H1 (cell line): ENCODE measurements at regions not wholly inside any gene's neighbourhood (a gene's known extent, or its start where the extent isn't known, plus 50 kb on each side); places are given as distances from the start of the nearest gene placed in this dataset.

Experiments used
- CTCF ChIA-PET: fragments of 300-600 bp; sonication (Branson Sonifier 250); formaldehyde crosslinking; loops from one replicate; lab custom pipeline; 2021; ENCODE audit not compliant: partially characterized antibody; lab: Charles Lee
- POLR2A ChIA-PET: fragments of 300-600 bp; sonication (Branson Sonifier 250); formaldehyde crosslinking; loops from one replicate; lab custom pipeline; 2021; ENCODE audit warnings: inconsistent platforms; ENCODE audit not compliant: partially characterized antibody; lab: Charles Lee
- DNase-seq, 2 experiments: peaks; one replicate each; pipeline versions ENCODE4 v3.0.0 to v3.0.0-alpha.2; 2010 to 2022; ENCODE audit warnings: low spot score in 2 of 2, low read depth in 1 of 2, mixed read lengths in 1 of 2
- FAIRE-seq: peaks from 2 replicates; lab custom pipeline; 2011; peaks lifted over from hg19 to GRCh38; lab: Jason Lieb, UNC
- H2AFZ ChIP-seq: 2 replicates; pipeline ENCODE4 v1.8.1; 2012; ENCODE audit warnings: low read length, inconsistent platforms
- H2AK5ac ChIP-seq: 2 replicates; pipeline ENCODE4 v1.6.1; 2013; ENCODE audit warnings: low read depth, low read length
- H2BK120ac ChIP-seq: replicated peaks from 2 replicates; pipeline ENCODE3; 2013; ENCODE audit warnings: low read depth, low read length, inconsistent platforms
- H2BK12ac ChIP-seq: 2 replicates; pipeline ENCODE4 v1.6.1; 2013; ENCODE audit warnings: low read depth, low read length
- H2BK15ac ChIP-seq: 2 replicates; pipeline ENCODE4 v1.6.1; 2013; ENCODE audit warnings: low read length
- H2BK20ac ChIP-seq: 2 replicates; pipeline ENCODE4 v1.6.1; 2013; ENCODE audit warnings: low read length
- H2BK5ac ChIP-seq: 2 replicates; pipeline ENCODE4 v1.6.1; 2013; ENCODE audit warnings: low read depth, low read length
- H3K14ac ChIP-seq: 2 replicates; pipeline ENCODE4 v1.6.1; 2013; ENCODE audit warnings: inconsistent platforms; ENCODE audit not compliant: insufficient read length
- H3K18ac ChIP-seq: 2 replicates; pipeline ENCODE4 v1.6.1; 2013; ENCODE audit warnings: low read length; ENCODE audit errors: extremely low read depth
- H3K23ac ChIP-seq: 2 replicates; pipeline ENCODE4 v1.6.1; 2013; ENCODE audit warnings: inconsistent platforms; ENCODE audit not compliant: insufficient read length
- H3K23me2 ChIP-seq: 2 replicates; pipeline ENCODE4 v1.6.1; 2013; ENCODE audit warnings: low read depth, low read length
- H3K27ac ChIP-seq: 2 replicates; pipeline ENCODE4 v1.6.1; 2011; ENCODE audit warnings: low read depth, low read length, inconsistent platforms
- H3K27me3 ChIP-seq, 4 experiments: replicated peaks in 1 of 4; 1 replicate in 1 of 4; 2 replicates in 3 of 4; pipeline versions ENCODE4 v1.6.1 to v1.8.1; 2011 to 2013; ENCODE audit warnings: low read length in 3 of 4, mild to moderate bottlenecking in 3 of 4, inconsistent platforms in 2 of 4, mixed read lengths in 2 of 4, moderate library complexity in 1 of 4; ENCODE audit not compliant: control insufficient read depth in 3 of 4, insufficient read depth in 3 of 4; ENCODE audit errors: extremely low read depth in 1 of 4
- H3K36me3 ChIP-seq, 4 experiments: 2 replicates each; pipeline versions ENCODE4 v1.6.1 to v1.8.1; 2011 to 2013; ENCODE audit warnings: mild to moderate bottlenecking in 4 of 4, low read length in 3 of 4, moderate library complexity in 2 of 4, control low read depth in 1 of 4, inconsistent platforms in 1 of 4; ENCODE audit not compliant: insufficient read depth in 4 of 4, control insufficient read depth in 2 of 4
- H3K4ac ChIP-seq: replicated peaks from 2 replicates; pipeline ENCODE3; 2013; ENCODE audit warnings: low read length, low read depth, mixed read lengths, inconsistent platforms; ENCODE audit not compliant: insufficient read length
- H3K4me1 ChIP-seq, 4 experiments: replicated peaks in 1 of 4; 1 replicate in 1 of 4; 2 replicates in 3 of 4; pipeline versions ENCODE4 v1.6.1 to v1.8.1; 2011 to 2013; ENCODE audit warnings: low read length in 3 of 4, inconsistent platforms in 2 of 4, mixed read lengths in 1 of 4; ENCODE audit not compliant: insufficient read depth in 4 of 4, control insufficient read depth in 3 of 4
- H3K4me2 ChIP-seq, 2 experiments: 2 replicates each; pipeline versions ENCODE4 v1.6.1 to v1.8.1; 2011 to 2013; ENCODE audit warnings: low read depth in 2 of 2, low read length in 2 of 2, control low read depth in 1 of 2, inconsistent platforms in 1 of 2, mild to moderate bottlenecking in 1 of 2; ENCODE audit not compliant: insufficient read depth in 1 of 2
- H3K4me3 ChIP-seq, 4 experiments: fragments of 200-600, 300-600 bp in 1 of 4; sonication (generic), shearing (Covaris generic), sonication (Bioruptor Twin) in 1 of 4; 2 replicates each; pipeline versions ENCODE4 v1.5.1 to v1.8.1; 2011 to 2016; ENCODE audit warnings: low read length in 4 of 4, low read depth in 3 of 4, control low read depth in 2 of 4, inconsistent platforms in 2 of 4, mild to moderate bottlenecking in 2 of 4, mixed read lengths in 1 of 4, moderate library complexity in 1 of 4; ENCODE audit not compliant: insufficient read depth in 2 of 4; ENCODE audit errors: extremely low read depth in 1 of 4
- H3K56ac ChIP-seq: replicated peaks from 2 replicates; pipeline ENCODE3; 2013; ENCODE audit warnings: low read depth, mild to moderate bottlenecking, mixed read lengths, low read length, inconsistent platforms; ENCODE audit not compliant: insufficient read length
- H3K79me1 ChIP-seq: 2 replicates; pipeline ENCODE4 v1.6.1; 2013; ENCODE audit warnings: low read depth, low read length, control low read depth
- H3K79me2 ChIP-seq, 2 experiments: 2 replicates each; pipeline versions ENCODE4 v1.6.1 to v1.8.1; 2012 to 2013; ENCODE audit warnings: low read length in 2 of 2, mild to moderate bottlenecking in 2 of 2, inconsistent platforms in 1 of 2; ENCODE audit not compliant: insufficient read depth in 2 of 2, control insufficient read depth in 1 of 2
- H3K9ac ChIP-seq, 4 experiments: replicated peaks in 1 of 4; 1 replicate in 1 of 4; 2 replicates in 3 of 4; pipeline versions ENCODE4 v1.6.1 to v1.8.1; 2011 to 2013; ENCODE audit warnings: low read depth in 3 of 4, low read length in 3 of 4, control low read depth in 2 of 4, mild to moderate bottlenecking in 2 of 4, moderate library complexity in 2 of 4, inconsistent platforms in 1 of 4; ENCODE audit errors: extremely low read depth in 1 of 4
- H3K9me3 ChIP-seq, 2 experiments: 2 replicates each; pipeline versions ENCODE4 v1.6.1 to v1.8.1; 2012 to 2013; ENCODE audit warnings: mild to moderate bottlenecking in 2 of 2, moderate library complexity in 2 of 2, control low read depth in 1 of 2, inconsistent platforms in 1 of 2, low read depth in 1 of 2, low read length in 1 of 2, mixed read lengths in 1 of 2; ENCODE audit not compliant: insufficient read depth in 2 of 2
- H4K20me1 ChIP-seq, 2 experiments: replicated peaks in 1 of 2; 2 replicates each; pipeline versions ENCODE3 to v1.8.1; 2011 to 2013; ENCODE audit warnings: inconsistent platforms in 2 of 2, low read length in 2 of 2, mild to moderate bottlenecking in 1 of 2; ENCODE audit not compliant: insufficient read depth in 2 of 2, control insufficient read depth in 1 of 2
- H4K5ac ChIP-seq: 2 replicates; pipeline ENCODE4 v1.6.1; 2013; ENCODE audit warnings: low read length, low read depth, mixed read lengths, inconsistent platforms; ENCODE audit not compliant: insufficient read length
- H4K8ac ChIP-seq: 2 replicates; pipeline ENCODE4 v1.8.0; 2013; ENCODE audit warnings: mild to moderate bottlenecking, moderate library complexity, low read length, inconsistent platforms; ENCODE audit not compliant: insufficient read depth; ENCODE audit errors: extremely low read depth
- H4K91ac ChIP-seq: replicated peaks from 2 replicates; pipeline ENCODE3; 2013; ENCODE audit warnings: low read length, mixed read lengths, inconsistent platforms; ENCODE audit not compliant: insufficient read length
- CTBP2 ChIP-seq: IDR thresholded peaks from 2 replicates; pipeline ENCODE4 v1.7.0; 2011; ENCODE audit warnings: borderline replicate concordance, mild to moderate bottlenecking, moderate library complexity, mixed read lengths, low read length; ENCODE audit not compliant: insufficient read depth, insufficient read length
- MAFK ChIP-seq: IDR thresholded peaks from 2 replicates; pipeline ENCODE4 v1.6.1; 2012; ENCODE audit warnings: low read depth, mild to moderate bottlenecking, improper control_type of control experiment, low read length
- SIX5 ChIP-seq: IDR thresholded peaks from 2 replicates; pipeline ENCODE4 v1.6.1; 2011; ENCODE audit warnings: mild to moderate bottlenecking, low read depth, low read length
- TEAD4 ChIP-seq: IDR thresholded peaks from 2 replicates; pipeline ENCODE4 v1.6.1; 2012; ENCODE audit warnings: low read depth, low read length, inconsistent platforms, mixed read lengths
- WGBS, 2 experiments: shearing (Covaris generic) in 1 of 2; methylation state at CpG; one replicate each; pipeline versions ENCODE4 v1.1.6 to v1.1.7; 2013 to 2015; ENCODE audit warnings: low lambda C conversion rate in 2 of 2, mixed read lengths in 2 of 2, inconsistent platforms in 1 of 2, low coverage in 1 of 2, missing lambda C conversion rate in 1 of 2; ENCODE audit not compliant: insufficient replicate concordance in 2 of 2, insufficient coverage in 1 of 2, insufficient read length in 1 of 2; ENCODE audit errors: extremely low coverage in 1 of 2, missing lambda C conversion rate in 1 of 2; 5-methylcytosine and 5-hydroxymethylcytosine counted together

DNA sequence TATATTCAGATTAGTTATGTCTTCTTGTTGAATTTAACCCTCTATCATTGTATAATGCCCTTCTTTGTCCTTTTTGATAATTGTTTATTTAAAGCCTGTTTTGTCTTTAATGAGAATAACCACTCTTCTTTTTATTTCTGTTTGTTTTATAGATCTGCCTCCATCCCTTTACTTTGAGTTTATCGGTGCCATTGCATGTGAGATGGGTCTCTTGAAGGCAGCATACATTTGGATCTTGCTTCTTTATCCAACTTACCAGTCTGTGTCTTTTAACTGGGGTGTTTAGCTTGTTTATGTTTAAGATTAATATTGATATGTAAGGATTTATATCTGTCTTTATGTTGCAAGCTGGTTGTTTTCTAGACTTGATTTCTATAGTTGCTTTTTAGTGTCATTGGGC lies 115.8 kb downstream of the RTL3 start:
- no peak overlapping the region for H2BK15ac ChIP-seq
- no peak overlapping the region for H3K56ac ChIP-seq
- no peak for FAIRE-seq
- H4K20me1 ChIP-seq = no peaks in the 10 kb centered on the region
- TF ChIP-seq SIX5 (no peak), TEAD4 (no peak), MAFK (no peak), CTBP2 (no peak)
- H3K36me3 ChIP-seq = no peaks in the 10 kb centered on the region
- no peak overlapping the region for H3K27ac ChIP-seq
- H3K9me3 ChIP-seq = no peaks in the 10 kb centered on the region
- H3K4ac ChIP-seq = no peak overlapping the region
- H3K4me3 ChIP-seq = no peak overlapping the region
- no peaks in the 10 kb centered on the region for H3K27me3 ChIP-seq
- no peak overlapping the region for H3K9ac ChIP-seq
- no peak overlapping the region for H3K23ac ChIP-seq
- no peak overlapping the region for H3K4me2 ChIP-seq
- H3K18ac ChIP-seq = no peak overlapping the region
- no peaks in the 10 kb centered on the region for H3K79me2 ChIP-seq
- H3K23me2 ChIP-seq = no peaks in the 10 kb centered on the region
- no peak overlapping the region for H2BK5ac ChIP-seq
- no peak overlapping the region for H2BK20ac ChIP-seq
- 100% methylated on average over 1 of the region's 1 CpG; no CpG with 5 or more reads in 1 of the 2 experiments for WGBS, 2 experiments
- no peaks in the 10 kb centered on the region for H3K79me1 ChIP-seq
- no peaks in the 10 kb centered on the region for H3K4me1 ChIP-seq
- H2BK120ac ChIP-seq = no peak overlapping the region
- H3K14ac ChIP-seq = no peak overlapping the region
- CTCF ChIA-PET = no interaction called here
- no peak overlapping the region for H4K91ac ChIP-seq
- no peak overlapping the region for H2BK12ac ChIP-seq
- no peak overlapping the region for H2AK5ac ChIP-seq
- no peak overlapping the region for H4K8ac ChIP-seq
- no peak for DNase-seq
- no peak overlapping the region for H2AFZ ChIP-seq
- no peak overlapping the region for H4K5ac ChIP-seq
- POLR2A ChIA-PET = no interaction called here
